ENCODE measurements at regions not wholly inside any gene's neighbourhood (a gene's known extent, or its start where the extent isn't known, plus 50 kb on each side); places are given as distances from the start of the nearest gene placed in this dataset.

- no peak for DNase-seq (ENCODE audit: low read depth)
These were observed 670.8 kb downstream of the ACTL7B start for GRCh38 chr9:108184941-108185340.

- no peak for DNase-seq (ENCODE audit: low read depth)
These were observed 671.8 kb downstream of the ACTL7B start for GRCh38 chr9:108184009-108184408.

- no peak for DNase-seq (ENCODE audit: low read depth)
These were observed 672.8 kb downstream of the ACTL7B start for GRCh38 chr9:108182950-108183381.

GRCh38 chr9:108182270-108182669 is 673.5 kb downstream of the ACTL7B start:
- no peak for DNase-seq (ENCODE audit: low read depth)

DNA sequence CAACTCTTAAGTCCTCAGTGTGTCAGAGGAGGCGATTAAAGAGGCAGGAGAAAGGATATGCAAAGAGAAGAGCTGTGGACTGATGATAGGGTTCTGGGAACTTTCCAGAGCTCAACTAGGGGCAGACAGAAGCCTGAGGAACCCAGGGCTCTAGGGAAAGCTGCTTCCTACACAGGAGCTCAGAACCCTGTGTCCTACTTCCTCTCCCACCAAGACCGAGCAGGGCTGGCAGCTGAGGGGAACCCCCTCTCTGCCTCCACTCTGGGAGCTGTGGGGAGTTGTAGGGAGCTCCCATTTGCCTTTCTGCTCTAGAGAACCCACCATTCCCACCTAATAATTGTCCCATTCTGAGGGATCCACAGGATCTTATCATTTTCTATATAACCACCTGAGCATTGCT is 674.3 kb downstream of the ACTL7B start:
- DNase-seq (ENCODE audit: low read depth), result no peak

DNA sequence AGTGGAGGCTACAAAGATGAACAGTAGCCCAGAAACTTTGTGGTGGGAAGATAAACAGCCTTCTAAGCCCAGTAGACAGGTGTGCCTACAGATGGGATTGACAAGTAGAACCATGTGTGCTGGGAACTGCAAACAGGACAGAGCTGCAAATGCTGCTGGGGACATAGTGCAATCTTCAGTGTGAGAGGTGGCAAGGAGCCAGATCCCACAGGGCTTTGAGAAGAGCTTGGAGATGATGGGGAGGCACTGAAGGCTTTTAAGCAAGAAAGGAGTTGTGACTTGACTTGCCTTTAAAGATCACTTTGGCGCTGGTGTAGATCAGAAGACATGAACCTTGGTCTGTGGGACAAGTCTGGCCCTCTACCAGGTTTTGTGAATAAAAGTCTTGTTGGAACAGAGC is 675.2 kb downstream of the ACTL7B start:
- no peak for DNase-seq (ENCODE audit: low read depth)

DNA sequence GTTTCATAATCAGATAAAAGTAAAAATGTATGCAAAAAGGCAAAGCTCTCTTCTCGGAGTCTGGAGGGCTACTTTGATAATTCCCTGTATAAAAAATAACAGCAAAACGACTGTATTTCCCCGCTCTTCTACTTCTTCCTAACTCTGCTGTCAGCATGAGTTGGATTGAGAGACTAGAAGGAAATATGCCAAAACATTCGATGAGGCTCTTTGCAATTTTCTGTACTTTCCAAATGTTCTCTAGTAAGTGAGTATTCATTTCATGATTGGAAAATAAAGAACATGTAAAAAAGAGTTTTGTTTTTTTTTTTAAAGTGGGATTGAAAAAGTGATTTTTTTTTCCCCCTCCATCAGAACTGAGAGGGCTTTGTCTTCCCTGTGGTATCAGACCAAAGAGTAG is 677.5 kb downstream of the ACTL7B start:
- DNase-seq (ENCODE audit: low read depth), result no peak

DNA sequence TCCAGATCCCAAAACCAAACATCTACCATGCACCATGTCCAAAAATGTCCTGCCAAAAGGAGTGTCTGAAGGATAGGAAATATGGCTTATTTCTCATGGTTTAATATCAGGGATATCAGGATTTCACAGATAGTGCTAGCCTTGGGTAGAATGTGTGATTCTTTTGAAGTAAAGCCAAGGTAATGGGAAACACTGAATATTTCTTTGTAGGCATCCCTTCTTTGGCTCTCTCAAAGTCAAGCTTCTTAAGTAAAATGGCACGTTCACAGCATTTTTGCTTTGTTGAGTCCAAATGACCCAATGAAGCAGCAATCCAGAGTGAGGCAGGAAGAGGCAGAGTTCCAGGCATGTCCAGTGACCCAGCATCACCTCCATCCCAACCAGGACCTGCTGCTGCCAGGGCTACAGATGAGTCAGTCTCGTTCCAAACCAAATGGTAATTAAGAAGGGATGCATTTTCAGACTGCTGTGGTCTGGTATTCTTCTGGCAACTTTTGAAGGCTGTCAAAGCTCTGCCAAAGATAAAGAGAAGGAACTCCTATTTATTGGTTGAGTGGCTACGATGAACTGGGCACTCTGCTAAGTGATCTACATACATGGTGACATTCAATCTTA is 678.8 kb upstream of the KLF4 start:
- DNase-seq (ENCODE audit: low read depth), result no peak

- DNase-seq (ENCODE audit: low read depth), result no peak
These were observed 677.7 kb upstream of the KLF4 start for GRCh38 chr9:108167136-108167900.

GRCh38 chr9:108166519-108166918 is 677.0 kb upstream of the KLF4 start:
- no peak for DNase-seq (ENCODE audit: low read depth)

- DNase-seq (ENCODE audit: low read depth), result no peak
These were observed 673.9 kb upstream of the KLF4 start for GRCh38 chr9:108163321-108164005.

GRCh38 chr9:108162664-108163063 is 673.1 kb upstream of the KLF4 start:
- no peak for DNase-seq (ENCODE audit: low read depth)

DNA sequence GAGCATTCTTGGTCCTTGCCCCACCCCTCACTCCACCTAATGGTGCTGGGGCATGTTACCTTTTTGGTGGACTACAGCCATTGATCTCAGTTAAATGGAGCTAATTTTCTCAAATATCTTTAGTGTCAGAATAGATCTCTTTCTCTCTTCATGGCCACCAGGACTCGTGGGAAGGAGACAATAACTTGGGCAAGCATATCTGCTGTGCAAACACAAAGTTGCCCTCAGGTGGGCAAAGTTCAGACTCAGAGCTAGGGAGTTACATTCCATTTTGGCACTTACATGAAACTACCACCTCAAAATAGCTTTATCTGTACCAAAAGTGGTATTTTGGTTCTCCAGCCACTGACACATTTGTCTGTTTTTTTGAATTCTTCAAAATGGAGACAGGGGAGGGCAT is 671.9 kb upstream of the KLF4 start:
- DNase-seq (ENCODE audit: low read depth), result no peak

- DNase-seq (ENCODE audit: low read depth), result no peak
These were observed 671.3 kb upstream of the KLF4 start for GRCh38 chr9:108160706-108161355.

DNA sequence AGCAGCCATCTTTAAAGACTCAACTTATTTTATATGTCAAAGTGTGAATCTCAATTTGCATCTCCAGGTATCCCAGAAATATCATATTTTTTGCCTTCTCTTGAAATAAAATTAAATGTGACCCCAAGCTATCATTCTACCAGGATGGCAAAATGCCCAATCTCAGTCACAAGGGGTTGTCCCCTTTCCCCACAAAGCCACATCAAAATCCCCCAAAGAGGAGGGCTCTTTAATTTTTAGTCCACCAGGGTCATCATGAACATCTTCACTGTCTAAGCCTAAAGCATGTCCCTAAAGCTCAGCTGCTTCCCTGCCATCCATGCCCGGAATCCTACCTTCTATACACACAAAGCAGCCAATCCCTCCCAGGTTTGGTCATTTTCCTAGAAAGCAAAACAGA is 670.5 kb upstream of the KLF4 start:
- DNase-seq (ENCODE audit: low read depth), result no peak

- no peak for DNase-seq (ENCODE audit: low read depth)
These were observed 668.8 kb upstream of the KLF4 start for GRCh38 chr9:108158236-108158995.

DNA sequence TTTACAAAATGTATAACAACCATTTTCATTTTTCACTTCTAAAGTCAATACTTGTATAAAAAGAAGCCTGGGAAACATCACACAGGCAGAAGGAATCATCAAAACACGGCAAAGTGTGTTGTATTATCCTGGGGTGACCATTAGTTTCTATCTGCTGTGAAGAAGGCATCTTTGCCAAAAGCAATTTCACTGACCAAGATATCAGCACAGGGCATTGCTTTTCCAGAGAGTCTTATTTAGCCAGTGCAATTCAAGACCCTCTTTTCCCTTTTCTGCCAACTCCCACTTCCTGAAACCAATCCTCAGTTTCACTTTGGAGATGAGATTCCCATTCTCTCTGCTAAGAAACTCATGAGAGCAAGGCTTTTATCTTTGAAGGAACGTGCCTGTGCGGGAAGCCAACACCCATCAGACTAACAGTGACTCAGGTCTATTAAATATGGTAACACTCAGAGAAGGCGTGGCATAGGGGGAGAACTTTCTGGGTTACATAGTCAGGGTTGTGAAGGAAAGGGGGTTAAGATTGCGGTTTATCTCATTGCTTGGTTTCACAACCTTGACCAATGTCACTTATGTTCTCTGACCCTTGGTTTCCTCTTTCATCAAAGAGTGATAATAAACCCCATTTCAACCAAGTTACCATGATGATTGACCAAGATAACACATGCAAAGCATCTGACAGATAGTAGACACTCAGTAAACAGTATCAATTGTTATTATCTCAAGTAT is 666.9 kb upstream of the KLF4 start:
- no peak for DNase-seq (ENCODE audit: low read depth)

GRCh38 chr9:108153416-108153815 is 663.8 kb upstream of the KLF4 start:
- no peak for DNase-seq (ENCODE audit: low read depth)

DNA sequence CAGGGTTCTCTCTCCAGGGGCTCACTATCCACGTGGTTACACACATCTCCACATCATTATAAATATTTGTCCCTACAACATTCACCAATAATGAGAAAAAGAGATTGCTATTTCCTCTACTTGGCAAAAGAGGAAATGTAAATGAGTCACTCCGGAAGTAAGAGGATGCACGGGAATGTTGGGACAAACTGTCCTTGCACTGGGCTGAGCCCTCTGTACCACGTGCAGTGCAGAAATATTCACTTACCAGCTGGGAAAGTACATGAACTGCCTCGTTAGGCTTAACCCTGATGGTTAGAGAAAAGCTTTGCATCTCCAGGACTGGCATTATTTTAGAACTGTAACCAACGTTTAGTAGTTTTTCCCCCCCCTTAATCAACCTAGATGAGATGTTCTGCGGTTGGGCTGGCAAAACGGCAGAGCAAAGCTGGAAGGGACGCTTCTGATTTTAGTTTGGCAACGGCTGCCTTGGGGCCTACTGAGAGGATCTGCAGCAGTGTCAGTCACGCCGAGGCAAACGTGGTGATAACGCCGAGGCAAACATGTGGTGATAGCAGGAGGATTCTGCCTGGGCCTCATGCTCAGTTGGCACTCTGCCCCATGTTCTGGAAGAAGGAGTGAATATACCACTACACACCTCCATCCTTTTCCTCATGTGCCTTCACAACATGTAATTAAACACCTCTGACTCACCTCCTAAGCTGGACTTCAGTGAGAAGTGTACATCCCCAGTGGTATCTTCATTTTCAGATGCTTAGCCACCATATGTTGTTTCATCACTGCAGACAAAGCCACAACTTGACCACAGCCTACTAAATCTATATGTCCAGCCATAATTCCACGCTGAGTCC is 661.4 kb upstream of the KLF4 start:
- DNase-seq (ENCODE audit: low read depth), result no peak

- DNase-seq (ENCODE audit: low read depth), result no peak
These were observed 659.8 kb upstream of the KLF4 start for GRCh38 chr9:108149326-108149725.
